GM18511 (cell line): ENCODE measurements at regions not wholly inside any gene's neighbourhood (a gene's known extent, or its start where the extent isn't known, plus 50 kb on each side); places are given as distances from the start of the nearest gene placed in this dataset.
"Not testable (repeated sequence)": the region's sequence is repeated elsewhere in the genome, so short reads cannot be mapped to it uniquely, and the experiment has no call there.

Source experiments
- ATAC-seq: cut with Tn5 transposase; IDR thresholded peaks from one replicate; pipeline ENCODE4 v1.9.1; 2021; ENCODE audit warnings: mild to moderate bottlenecking, moderate library complexity; ENCODE audit not compliant: unreplicated experiment

DNA sequence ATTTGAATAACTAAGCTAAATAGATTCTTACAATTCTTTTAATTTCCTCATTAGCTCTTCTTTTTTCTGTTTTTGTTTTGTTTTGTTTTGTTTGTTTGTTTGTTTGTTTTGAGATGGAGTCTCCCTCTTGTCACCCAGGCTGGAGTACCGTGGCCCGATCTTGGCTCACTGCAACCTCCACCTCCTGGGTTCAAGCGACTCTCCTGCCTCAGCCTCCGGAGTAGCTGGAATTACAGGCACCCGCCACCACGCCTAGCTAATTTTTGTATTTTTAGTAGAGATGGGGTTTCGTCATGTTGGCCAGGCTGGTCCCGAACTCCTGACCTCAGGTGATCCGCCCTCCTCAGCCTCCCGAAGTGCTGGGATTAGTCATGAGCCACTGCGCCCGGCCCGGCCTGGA is 70.7 kb upstream of the ZNF658 start:
- not testable (repeated sequence) for ATAC-seq

DNA sequence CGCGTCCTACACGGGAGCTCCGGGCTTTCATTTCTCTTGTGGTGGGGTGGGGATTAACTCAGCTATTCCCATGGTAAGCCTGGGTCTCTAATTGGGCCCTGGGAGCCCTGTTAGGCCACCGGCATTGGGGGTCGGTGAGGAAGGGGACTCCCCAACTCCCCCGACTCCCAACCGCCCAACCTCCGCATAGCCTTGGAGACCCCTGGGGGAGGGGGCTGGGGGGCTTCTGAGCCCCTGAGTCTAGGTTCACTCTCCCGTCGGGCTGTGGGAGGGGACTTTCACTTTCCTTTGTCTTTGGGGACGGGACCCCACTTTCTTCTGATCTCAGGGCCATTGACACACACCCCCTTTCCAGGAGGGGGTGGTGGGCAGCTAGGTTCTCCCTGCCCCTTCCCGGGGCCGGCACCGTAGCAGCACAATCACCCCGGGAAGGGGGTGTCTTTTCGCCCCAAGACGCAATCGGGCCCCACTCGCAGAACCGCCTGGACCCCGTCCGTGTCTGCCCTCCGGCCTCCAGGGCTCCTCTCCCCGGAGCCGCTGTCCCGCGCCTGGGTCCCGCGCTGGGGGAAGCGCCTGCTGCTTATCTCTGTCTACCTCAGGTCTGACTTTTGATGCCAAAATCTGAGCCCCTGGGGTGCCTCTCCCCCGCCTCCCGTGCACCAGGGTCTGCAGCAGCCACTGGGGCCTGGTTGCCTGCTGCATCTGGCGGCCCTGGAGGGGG is 69.6 kb upstream of the ZNF658 start:
- not testable (repeated sequence) for ATAC-seq

DNA sequence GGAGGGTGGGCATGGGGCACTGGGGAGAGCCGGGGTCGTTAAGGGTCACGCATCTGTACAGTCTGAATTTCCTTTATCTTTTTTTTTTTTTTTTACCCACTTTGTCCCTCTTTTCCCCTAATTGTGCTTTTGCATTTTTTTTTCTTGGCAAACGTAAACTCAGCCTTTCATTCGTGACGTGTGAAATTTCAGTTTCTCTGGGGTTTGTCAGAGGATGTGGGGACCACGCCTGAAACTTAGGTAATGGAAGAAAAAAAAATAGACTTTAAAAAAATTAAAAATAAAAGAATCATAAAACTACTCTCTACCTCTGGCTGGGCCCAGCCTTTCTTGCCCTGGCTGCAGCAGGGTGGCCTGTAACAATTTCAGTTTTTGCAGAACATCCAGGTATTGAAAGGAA is 68.3 kb upstream of the ZNF658 start:
- ATAC-seq, result not testable (repeated sequence)

DNA sequence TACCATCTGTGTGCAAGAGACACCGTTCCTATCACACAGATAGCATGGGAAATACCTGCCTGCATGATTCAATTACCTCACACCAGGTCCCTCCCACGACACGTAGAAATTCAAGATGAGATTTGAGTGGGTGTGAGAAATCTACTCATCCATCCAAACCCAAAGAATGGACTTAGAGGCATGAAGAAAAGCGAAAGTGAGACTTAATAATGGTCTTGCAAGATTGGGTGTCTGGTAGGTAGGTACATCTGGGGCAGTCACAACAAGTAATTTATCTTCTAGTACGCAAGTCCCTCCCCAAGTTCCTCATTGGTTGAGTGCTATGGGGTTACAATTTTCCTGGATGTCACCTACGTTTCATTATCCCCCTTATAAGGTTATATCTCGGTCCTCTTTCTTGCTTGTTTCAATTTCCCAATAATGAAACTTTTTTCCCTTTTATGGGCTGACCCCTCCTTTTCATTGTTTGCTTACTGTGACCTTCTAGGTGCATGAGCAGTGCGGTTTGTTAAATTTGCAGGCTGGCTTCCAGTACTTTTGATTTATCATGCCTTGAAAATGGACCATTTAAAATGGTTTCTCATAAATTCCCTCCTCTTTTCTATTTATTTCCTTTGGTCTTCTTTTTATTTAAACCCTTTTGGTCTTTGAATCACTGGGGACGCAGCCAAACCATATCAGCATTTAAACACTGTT is 63.1 kb upstream of the ZNF658 start:
- ATAC-seq, result peak; percentile 50
